Kidney (tissue), 13 donors: ENCODE measurements at regions not wholly inside any gene's neighbourhood (a gene's known extent, or its start where the extent isn't known, plus 50 kb on each side); places are given as distances from the start of the nearest gene placed in this dataset.

Experiments
- DNase-seq, 5 donors: peaks; one replicate each; pipeline ENCODE4 v3.0.0-alpha.2; 2013 to 2020
- FAIRE-seq: peaks from 2 replicates; lab custom pipeline; 2012; peaks lifted over from hg19 to GRCh38; lab: Jason Lieb, UNC
- H3K27ac ChIP-seq, 2 donors: one replicate each; pipeline ENCODE4 v1.7.0; 2013; ENCODE audit warnings: low read depth in 2 of 2, low read length in 2 of 2, inconsistent platforms in 1 of 2
- H3K27me3 ChIP-seq: one replicate; pipeline ENCODE4 v1.7.1; 2013; ENCODE audit warnings: low read length, inconsistent platforms; ENCODE audit not compliant: control insufficient read depth, insufficient read depth
- H3K36me3 ChIP-seq, 3 donors: one replicate each; pipeline versions ENCODE4 v1.7.0 to v1.7.1; 2013; ENCODE audit warnings: low read length in 3 of 3, control low read depth in 1 of 3, inconsistent platforms in 1 of 3; ENCODE audit not compliant: insufficient read depth in 3 of 3, control insufficient read depth in 2 of 3
- H3K4me1 ChIP-seq, 3 donors: one replicate each; pipeline versions ENCODE4 v1.7.0 to v1.7.1; 2013; ENCODE audit warnings: low read length in 3 of 3, inconsistent platforms in 1 of 3, low read depth in 1 of 3; ENCODE audit not compliant: control insufficient read depth in 2 of 3, insufficient read depth in 2 of 3
- H3K4me3 ChIP-seq, 3 donors: one replicate each; pipeline versions ENCODE4 v1.7.0 to v1.8.1; 2013; ENCODE audit warnings: low read length in 3 of 3, control low read depth in 1 of 3, inconsistent platforms in 1 of 3
- H3K9ac ChIP-seq, 3 donors: one replicate each; pipeline versions ENCODE4 v1.7.0 to v1.7.1; 2013; ENCODE audit warnings: low read length in 3 of 3, control low read depth in 1 of 3, inconsistent platforms in 1 of 3
- H3K9me3 ChIP-seq, 3 donors: one replicate each; pipeline versions ENCODE4 v1.7.0 to v1.7.1; 2013; ENCODE audit warnings: low read length in 3 of 3, control low read depth in 1 of 3, inconsistent platforms in 1 of 3; ENCODE audit not compliant: control insufficient read depth in 2 of 3, insufficient read depth in 1 of 3
- intact Hi-C: fragments of 100-400 bp; cut with DNase I; formaldehyde crosslinking; loops from one replicate; pipeline ENCODE4 v1.11.1; 2022
- TF ChIP-seq, protein P1 (sequence below): IDR thresholded peaks from 3 replicates; pipeline ENCODE4 v1.5.1; 2012; ENCODE audit warnings: mild to moderate bottlenecking, moderate library complexity, borderline replicate concordance; ENCODE audit not compliant: insufficient read depth; ENCODE audit errors: extremely low read depth
- donor health status: control.
- donor health status: control.
- donor health status: control.
- donor health status: control.
- donor health status: control.
- donor health status: DM: yes; HTN: yes; CAD: no.
- donor health status: Normal renal cell carcinoma (clear cell type).

DNA sequence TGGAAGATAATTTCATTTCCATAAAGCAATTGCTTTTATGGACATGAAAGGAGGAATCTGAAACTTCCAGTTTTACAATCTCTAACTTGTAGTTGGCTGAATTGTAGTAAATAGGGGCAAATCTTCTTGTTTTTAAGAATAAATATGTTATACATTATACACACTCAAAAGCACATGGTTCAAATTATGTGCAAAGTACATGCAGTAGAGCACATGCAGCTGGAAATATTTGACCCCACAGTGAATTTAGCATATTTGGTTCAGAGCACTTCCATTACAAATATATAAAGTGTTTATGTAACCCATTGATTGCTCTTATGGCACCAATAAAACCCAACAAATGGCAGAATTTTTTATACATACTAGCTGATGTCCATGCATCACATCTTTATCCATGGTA is 180.5 kb downstream of the IRS2 start:
- Histone ChIP-seq H3K9ac (no peak overlapping the region), H3K4me1 (no peaks in the 10 kb centered on the region), H3K27ac (no peak overlapping the region), H3K36me3 (no peaks in the 10 kb centered on the region), H3K27me3 (no peaks in the 10 kb centered on the region), H3K4me3 (no peak overlapping the region), H3K9me3 (no peaks in the 10 kb centered on the region)
- FAIRE-seq (no peak), DNase-seq (no peak)
- TF ChIP-seq, protein P1, sequence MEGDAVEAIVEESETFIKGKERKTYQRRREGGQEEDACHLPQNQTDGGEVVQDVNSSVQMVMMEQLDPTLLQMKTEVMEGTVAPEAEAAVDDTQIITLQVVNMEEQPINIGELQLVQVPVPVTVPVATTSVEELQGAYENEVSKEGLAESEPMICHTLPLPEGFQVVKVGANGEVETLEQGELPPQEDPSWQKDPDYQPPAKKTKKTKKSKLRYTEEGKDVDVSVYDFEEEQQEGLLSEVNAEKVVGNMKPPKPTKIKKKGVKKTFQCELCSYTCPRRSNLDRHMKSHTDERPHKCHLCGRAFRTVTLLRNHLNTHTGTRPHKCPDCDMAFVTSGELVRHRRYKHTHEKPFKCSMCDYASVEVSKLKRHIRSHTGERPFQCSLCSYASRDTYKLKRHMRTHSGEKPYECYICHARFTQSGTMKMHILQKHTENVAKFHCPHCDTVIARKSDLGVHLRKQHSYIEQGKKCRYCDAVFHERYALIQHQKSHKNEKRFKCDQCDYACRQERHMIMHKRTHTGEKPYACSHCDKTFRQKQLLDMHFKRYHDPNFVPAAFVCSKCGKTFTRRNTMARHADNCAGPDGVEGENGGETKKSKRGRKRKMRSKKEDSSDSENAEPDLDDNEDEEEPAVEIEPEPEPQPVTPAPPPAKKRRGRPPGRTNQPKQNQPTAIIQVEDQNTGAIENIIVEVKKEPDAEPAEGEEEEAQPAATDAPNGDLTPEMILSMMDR, result no peak
- intact Hi-C loops, result no loop called here

DNA sequence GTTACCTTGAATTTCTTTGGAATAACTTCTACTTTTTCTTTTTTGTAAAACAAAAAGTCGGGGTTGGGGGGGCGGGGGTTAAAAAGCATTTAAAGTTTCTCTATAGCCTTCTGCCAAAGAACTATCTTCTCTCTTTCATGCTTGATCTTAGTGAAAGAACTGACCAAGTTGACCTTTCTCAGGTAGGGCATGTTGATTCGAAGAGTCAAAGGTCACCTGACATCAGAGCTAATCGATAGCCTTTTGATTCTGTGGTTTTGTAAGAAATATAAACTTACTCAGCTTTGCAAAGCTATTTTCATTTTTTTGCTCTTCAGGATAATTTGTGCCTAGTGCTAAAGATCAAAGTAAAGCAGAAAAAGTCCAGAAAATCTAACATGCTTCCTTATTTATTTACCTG is 181.5 kb downstream of the IRS2 start:
- H3K9me3 ChIP-seq, result no peaks in the 10 kb centered on the region
- TF ChIP-seq, protein P1, result no peak
- no peak overlapping the region for H3K27ac ChIP-seq
- DNase-seq, result no peak
- H3K27me3 ChIP-seq, result no peaks in the 10 kb centered on the region
- H3K4me3 ChIP-seq, result no peak overlapping the region
- no peaks in the 10 kb centered on the region for H3K36me3 ChIP-seq
- FAIRE-seq, result no peak
- no peaks in the 10 kb centered on the region for H3K4me1 ChIP-seq
- H3K9ac ChIP-seq, result no peak overlapping the region
- intact Hi-C loops, result no loop called here

DNA sequence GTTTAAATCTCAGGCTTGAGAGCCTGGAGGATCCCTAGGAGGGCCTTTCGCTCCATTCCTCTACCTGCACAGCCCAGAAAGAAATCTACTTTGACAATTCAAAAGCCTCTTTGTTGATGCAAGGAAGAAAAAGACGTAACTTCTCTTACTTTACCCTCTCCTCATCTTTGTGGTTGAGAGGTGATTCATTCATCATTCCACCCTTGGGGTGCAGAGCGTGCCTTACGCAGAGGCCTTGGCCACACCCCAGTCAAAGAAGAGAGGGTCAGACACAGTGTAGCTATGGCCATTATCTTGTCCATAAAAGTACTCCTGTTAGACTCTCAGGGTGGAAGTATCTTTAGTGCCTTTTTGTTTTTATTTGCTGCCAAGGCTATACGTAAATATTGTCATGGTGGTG is 184.0 kb downstream of the IRS2 start:
- TF ChIP-seq, protein P1, result no peak
- no peak overlapping the region for H3K4me3 ChIP-seq
- no peak for FAIRE-seq
- H3K9ac ChIP-seq, result no peak overlapping the region
- H3K9me3 ChIP-seq, result no peaks in the 10 kb centered on the region
- no peak overlapping the region for H3K27ac ChIP-seq
- DNase-seq, result no peak
- H3K36me3 ChIP-seq, result no peaks in the 10 kb centered on the region
- intact Hi-C loops, result no loop called here
- H3K4me1 ChIP-seq, result no peaks in the 10 kb centered on the region
- no peaks in the 10 kb centered on the region for H3K27me3 ChIP-seq

DNA sequence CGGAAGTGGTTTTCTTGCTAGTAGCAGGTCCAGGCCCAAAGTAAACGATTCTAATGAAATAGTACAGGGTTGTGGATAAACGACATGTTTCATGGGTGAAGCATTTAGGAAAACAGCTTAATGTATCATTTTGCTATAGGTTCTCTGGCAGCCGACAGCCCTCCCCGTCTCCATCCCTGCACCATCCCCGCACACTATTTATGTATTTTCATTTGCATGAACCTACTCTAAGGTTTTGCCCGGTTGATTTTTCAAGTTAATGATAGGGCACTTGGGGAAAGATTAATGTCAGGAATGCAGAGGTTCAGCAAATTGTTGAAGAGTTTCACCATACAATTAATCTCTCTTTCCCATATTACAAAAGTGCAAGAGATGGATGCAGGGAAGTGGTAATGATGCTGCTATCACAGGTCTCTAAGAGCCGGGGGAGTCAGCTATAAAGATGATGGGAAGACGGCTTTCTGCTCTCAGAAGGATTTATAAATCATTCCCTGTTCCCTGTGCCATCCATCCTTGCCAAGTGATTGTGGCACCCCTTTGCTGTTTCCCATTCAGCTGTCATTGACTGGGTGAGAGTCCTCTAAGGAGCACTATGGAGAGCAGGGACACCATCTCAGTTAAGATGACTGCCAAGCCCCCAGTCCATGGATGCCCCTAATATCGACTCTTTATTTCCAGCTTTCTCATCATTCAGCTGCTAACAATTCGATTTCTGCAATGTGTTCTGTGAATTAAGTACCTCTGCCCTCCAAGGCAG is 186.3 kb downstream of the IRS2 start:
- Histone ChIP-seq H3K9me3 (no peaks in the 10 kb centered on the region), H3K4me3 (no peak overlapping the region), H3K9ac (no peak overlapping the region), H3K4me1 (no peaks in the 10 kb centered on the region), H3K36me3 (no peaks in the 10 kb centered on the region), H3K27me3 (no peaks in the 10 kb centered on the region), H3K27ac (no peak overlapping the region)
- TF ChIP-seq, protein P1, result no peak
- DNase-seq (no peak), FAIRE-seq (no peak)
- intact Hi-C loops, result no loop called here
